SIG-M5 (cell line): ENCODE measurements at regions not wholly inside any gene's neighbourhood (a gene's known extent, or its start where the extent isn't known, plus 50 kb on each side); places are given as distances from the start of the nearest gene placed in this dataset.

Source experiments
- DNase-seq: peaks from one replicate; lab custom pipeline; 2025; lab: John Stamatoyannopoulos, UW

GRCh38 chr4:171636606-171637005 lies 176.6 kb upstream of the GALNTL6 start:
- no peak for DNase-seq

GRCh38 chr4:171629737-171630136 lies 183.5 kb upstream of the GALNTL6 start:
- DNase-seq, result no peak

- peak; percentile 18 for DNase-seq
These were observed 184.0 kb upstream of the GALNTL6 start for GRCh38 chr4:171629182-171629581.

GRCh38 chr4:171626554-171626953 lies 186.7 kb upstream of the GALNTL6 start:
- no peak for DNase-seq

GRCh38 chr4:171622729-171623128 lies 190.5 kb upstream of the GALNTL6 start:
- DNase-seq, result no peak

GRCh38 chr4:171621646-171622045 lies 191.6 kb upstream of the GALNTL6 start:
- DNase-seq, result no peak

GRCh38 chr4:171612907-171613306 lies 200.3 kb upstream of the GALNTL6 start:
- DNase-seq, result no peak

GRCh38 chr4:171602638-171603355 lies 210.4 kb upstream of the GALNTL6 start:
- DNase-seq, result no peak

GRCh38 chr4:171601091-171601490 lies 212.1 kb upstream of the GALNTL6 start:
- DNase-seq, result no peak

GRCh38 chr4:171599628-171600027 lies 213.6 kb upstream of the GALNTL6 start:
- no peak for DNase-seq

- no peak for DNase-seq
These were observed 218.9 kb upstream of the GALNTL6 start for GRCh38 chr4:171594293-171594692.

- no peak for DNase-seq
These were observed 222.5 kb upstream of the GALNTL6 start for GRCh38 chr4:171590716-171591115.

GRCh38 chr4:171588764-171589163 lies 224.4 kb upstream of the GALNTL6 start:
- DNase-seq, result no peak

- no peak for DNase-seq
These were observed 225.1 kb upstream of the GALNTL6 start for GRCh38 chr4:171588051-171588545.

- no peak for DNase-seq
These were observed 229.4 kb upstream of the GALNTL6 start for GRCh38 chr4:171583790-171584189.

GRCh38 chr4:171582961-171583581 lies 230.1 kb upstream of the GALNTL6 start:
- no peak for DNase-seq

GRCh38 chr4:171573181-171573580 lies 240.0 kb upstream of the GALNTL6 start:
- DNase-seq, result no peak

- no peak for DNase-seq
These were observed 247.9 kb upstream of the GALNTL6 start for GRCh38 chr4:171565130-171565788.

GRCh38 chr4:171561419-171561818 lies 251.8 kb upstream of the GALNTL6 start:
- no peak for DNase-seq

GRCh38 chr4:171553961-171554360 lies 259.2 kb upstream of the GALNTL6 start:
- DNase-seq, result no peak

- DNase-seq, result no peak
These were observed 270.6 kb upstream of the GALNTL6 start for GRCh38 chr4:171542640-171543039.

GRCh38 chr4:171538601-171539100 lies 274.6 kb upstream of the GALNTL6 start:
- no peak for DNase-seq

GRCh38 chr4:171534391-171534790 lies 278.8 kb upstream of the GALNTL6 start:
- no peak for DNase-seq
